Endothelial cell of umbilical vein (primary cell): ENCODE measurements at regions not wholly inside any gene's neighbourhood (a gene's known extent, or its start where the extent isn't known, plus 50 kb on each side); places are given as distances from the start of the nearest gene placed in this dataset.

Experiments used
- BruUV-seq: library from RNA; stranded (reverse); fragments of 400-500 nt; replicated peaks from 2 replicates; lab custom pipeline; 2021; lab: Mats Ljungman, UMichigan
- CTCF ChIA-PET: fragments of 300-600, 350-600 bp; sonication (Branson Sonifier 250); formaldehyde crosslinking; loops from one replicate; lab custom pipeline; 2021; ENCODE audit warnings: antibody characterized with exemption, inconsistent platforms; lab: Charles Lee
- POLR2A ChIA-PET: fragments of 300-600, 350-600 bp; sonication (Branson Sonifier 250); formaldehyde crosslinking; loops from one replicate; lab custom pipeline; 2021; ENCODE audit warnings: antibody characterized with exemption, inconsistent platforms; lab: Charles Lee
- DNase-seq: peaks from one replicate; pipeline ENCODE4 v3.0.0-alpha.2; 2011; ENCODE audit warnings: low read depth, low spot score
- FAIRE-seq: peaks from 2 replicates; lab custom pipeline; 2011; peaks lifted over from hg19 to GRCh38; lab: Jason Lieb, UNC
- H2AFZ ChIP-seq: 2 replicates; pipeline ENCODE4 v1.6.0; 2012; ENCODE audit warnings: low read depth, low read length, control low read depth, inconsistent platforms
- H3K27ac ChIP-seq: 2 replicates; pipeline ENCODE4 v1.5.1; 2011; ENCODE audit warnings: low read depth, mild to moderate bottlenecking, control low read depth, low read length, moderate library complexity; ENCODE audit not compliant: insufficient read depth
- H3K27me3 ChIP-seq, 2 experiments: 2 replicates each; pipeline versions ENCODE4 v1.6.0 to v1.6.1; 2011; ENCODE audit warnings: low read length in 2 of 2, mixed read lengths in 1 of 2; ENCODE audit not compliant: control insufficient read depth in 2 of 2, insufficient read depth in 2 of 2
- H3K36me3 ChIP-seq, 2 experiments: 2 replicates in 1 of 2; 3 replicates in 1 of 2; pipeline ENCODE4 v1.5.1; 2011; ENCODE audit warnings: low read length in 2 of 2, mild to moderate bottlenecking in 1 of 2, moderate library complexity in 1 of 2; ENCODE audit not compliant: control insufficient read depth in 2 of 2, insufficient read depth in 2 of 2; ENCODE audit errors: extremely low read depth in 1 of 2
- H3K4me1 ChIP-seq: 3 replicates; pipeline ENCODE4 v1.5.1; 2011; ENCODE audit warnings: mild to moderate bottlenecking, low read length; ENCODE audit not compliant: control insufficient read depth, insufficient read depth; ENCODE audit errors: extremely low read depth
- H3K4me2 ChIP-seq: 2 replicates; pipeline ENCODE4 v1.6.1; 2011; ENCODE audit warnings: low read length, control low read depth, mixed read lengths; ENCODE audit not compliant: insufficient read depth
- H3K4me3 ChIP-seq, 3 experiments: fragments of 200-600 bp in 1 of 3; sonication (generic), shearing (Covaris generic) in 1 of 3; replicated peaks in 1 of 3; 2 replicates each; pipeline ENCODE4 v1.5.1; 2011 to 2016; ENCODE audit warnings: control low read depth in 3 of 3, low read length in 3 of 3, mild to moderate bottlenecking in 2 of 3, inconsistent platforms in 1 of 3, low read depth in 1 of 3, moderate library complexity in 1 of 3; ENCODE audit not compliant: insufficient read depth in 1 of 3
- H3K79me2 ChIP-seq: 2 replicates; pipeline ENCODE4 v1.6.0; 2012; ENCODE audit warnings: low read length, inconsistent platforms; ENCODE audit not compliant: control insufficient read depth, insufficient read depth
- H3K9ac ChIP-seq: replicated peaks from 2 replicates; pipeline ENCODE3; 2011; ENCODE audit warnings: low read length, control low read depth; ENCODE audit not compliant: insufficient read depth; ENCODE audit errors: extremely low read depth
- H3K9me1 ChIP-seq: replicated peaks from 3 replicates; pipeline ENCODE4 v1.6.0; 2011; ENCODE audit warnings: mild to moderate bottlenecking, low read length; ENCODE audit not compliant: control insufficient read depth, insufficient read depth; ENCODE audit errors: extremely low read depth
- H3K9me3 ChIP-seq: replicated peaks from 2 replicates; pipeline ENCODE4 v1.5.1; 2012; ENCODE audit warnings: low read length, inconsistent platforms; ENCODE audit not compliant: control insufficient read depth, insufficient read depth
- H4K20me1 ChIP-seq: replicated peaks from 2 replicates; pipeline ENCODE3; 2011; ENCODE audit warnings: mild to moderate bottlenecking, low read length; ENCODE audit not compliant: control insufficient read depth, insufficient read depth; ENCODE audit errors: extremely low read depth
- EZH2 ChIP-seq: IDR thresholded peaks from 2 replicates; pipeline ENCODE4 v1.6.1; 2012; ENCODE audit warnings: borderline replicate concordance, low read depth, mild to moderate bottlenecking, moderate library complexity, low read length, inconsistent platforms; ENCODE audit not compliant: severe bottlenecking
- FOS ChIP-seq: IDR thresholded peaks from 2 replicates; pipeline ENCODE4 v1.6.1; 2011; ENCODE audit warnings: mild to moderate bottlenecking, low read length, moderate library complexity, borderline replicate concordance; ENCODE audit not compliant: insufficient read depth
- GATA2 ChIP-seq: IDR thresholded peaks from 2 replicates; pipeline ENCODE4 v1.7.0; 2011; ENCODE audit warnings: low read depth, mild to moderate bottlenecking, moderate library complexity, mixed read lengths, low read length; ENCODE audit not compliant: insufficient read length, insufficient read depth
- JUN ChIP-seq: IDR thresholded peaks from 2 replicates; pipeline ENCODE4 v1.6.1; 2011; ENCODE audit warnings: borderline replicate concordance, low read depth; ENCODE audit not compliant: insufficient read length, insufficient read depth
- MYC ChIP-seq: IDR thresholded peaks from one replicate; pipeline ENCODE4 v1.6.1; 2011; ENCODE audit warnings: mild to moderate bottlenecking, low read depth, low read length
- POLR2A ChIP-seq: IDR thresholded peaks from 2 replicates; pipeline ENCODE4 v1.6.1; 2012; ENCODE audit warnings: low read depth, mild to moderate bottlenecking, control low read depth, low read length
- POLR2AphosphoS5 ChIP-seq: IDR thresholded peaks from 2 replicates; pipeline ENCODE4 v1.6.1; 2012; ENCODE audit warnings: low read depth, mild to moderate bottlenecking, control low read depth, low read length, moderate library complexity; ENCODE audit not compliant: insufficient read depth
- dilution Hi-C: fragments of 300-500 bp; cut with MboI; formaldehyde crosslinking; loops from one replicate; pipeline ENCODE4 v1.15.0; 2019; ENCODE audit warnings: low sequenced_read_pairs; ENCODE audit not compliant: extremely low pct_ligation_motif_present
- intact Hi-C: fragments of 100-400 bp; cut with micrococcal nuclease; formaldehyde crosslinking; loops from one replicate; pipeline ENCODE4 v1.10.0; 2022
- TF ChIP-seq, protein P1 (sequence below), 2 donors: IDR thresholded peaks; 1 replicate in 1 of 2; 2 replicates in 1 of 2; pipeline ENCODE4 v1.5.1; 2011; ENCODE audit warnings: low read length in 2 of 2, mild to moderate bottlenecking in 2 of 2, moderate library complexity in 2 of 2, control low read depth in 1 of 2, inconsistent platforms in 1 of 2, low read depth in 1 of 2; ENCODE audit not compliant: insufficient read depth in 1 of 2; ENCODE audit errors: extremely low read depth in 1 of 2
- TF ChIP-seq, protein P2 (sequence below): IDR thresholded peaks from 2 replicates; pipeline ENCODE4 v1.6.1; 2011; ENCODE audit not compliant: insufficient read depth, insufficient read length

DNA sequence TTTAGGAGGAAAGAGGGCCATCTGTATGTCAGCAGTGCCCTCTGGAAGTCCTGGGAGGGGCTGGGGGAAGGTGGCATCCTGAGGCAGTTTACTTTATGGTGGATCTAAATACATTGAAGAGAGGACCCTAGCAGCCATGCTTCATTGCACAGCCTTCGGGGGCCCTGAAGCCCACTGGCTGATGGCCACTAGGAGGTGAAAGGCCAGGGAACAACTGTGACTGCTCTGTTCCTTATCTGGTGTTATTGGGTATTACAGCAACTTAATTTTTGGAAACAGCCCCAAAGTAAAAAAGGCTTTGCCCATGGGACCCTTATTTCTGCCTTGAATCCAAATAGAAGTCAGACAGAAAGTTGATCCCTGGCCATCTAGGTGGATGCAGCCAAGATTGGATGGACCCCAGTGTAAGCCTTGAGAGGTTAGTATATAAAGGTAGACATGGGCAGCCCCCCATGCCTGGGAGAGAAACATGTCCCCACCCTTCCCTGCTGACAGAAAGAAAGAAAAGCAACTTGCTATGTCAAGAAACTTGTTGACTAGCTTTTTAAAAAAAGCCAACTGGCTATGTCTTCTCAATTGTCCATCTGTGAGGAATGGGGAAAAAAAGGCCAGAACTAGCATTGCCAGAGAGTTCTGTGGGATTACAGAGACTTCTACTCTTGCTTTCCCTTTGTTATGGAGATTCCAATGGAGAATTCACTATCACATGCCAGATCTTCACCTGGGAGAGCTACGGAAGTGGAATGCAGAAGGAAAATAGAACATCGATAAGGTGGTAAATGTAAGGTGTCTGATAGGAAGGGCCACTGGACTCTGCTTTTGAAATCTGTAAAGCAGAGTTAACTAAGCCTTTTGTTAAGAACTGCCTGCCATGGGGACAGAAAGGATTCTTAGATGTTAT is 58.6 kb upstream of the OSR1 start:
- intact Hi-C loops, result no loop called here
- Histone ChIP-seq H3K27ac (no peak overlapping the region), H3K27me3 (no peaks in the 10 kb centered on the region), H3K4me3 (no peak overlapping the region), H3K4me2 (no peak overlapping the region), H3K4me1 (no peaks in the 10 kb centered on the region), H3K79me2 (no peaks in the 10 kb centered on the region), H4K20me1 (no peaks in the 10 kb centered on the region), H3K9me3 (no peaks in the 10 kb centered on the region), H3K9ac (no peak overlapping the region), H3K9me1 (no peaks in the 10 kb centered on the region), H3K36me3 (no peaks in the 10 kb centered on the region), H2AFZ (no peak overlapping the region)
- dilution Hi-C loops, result no loop called here
- POLR2A ChIA-PET, result no interaction called here
- BruUV-seq, result no TSS peak
- no peak for FAIRE-seq
- DNase-seq, result no peak
- CTCF ChIA-PET, result no interaction called here
- TF ChIP-seq JUN (no peak), POLR2AphosphoS5 (no peak), POLR2A (no peak), EZH2 (no peak), FOS (no peak), MYC (no peak), GATA2 (no peak)
- TF ChIP-seq, protein P1, sequence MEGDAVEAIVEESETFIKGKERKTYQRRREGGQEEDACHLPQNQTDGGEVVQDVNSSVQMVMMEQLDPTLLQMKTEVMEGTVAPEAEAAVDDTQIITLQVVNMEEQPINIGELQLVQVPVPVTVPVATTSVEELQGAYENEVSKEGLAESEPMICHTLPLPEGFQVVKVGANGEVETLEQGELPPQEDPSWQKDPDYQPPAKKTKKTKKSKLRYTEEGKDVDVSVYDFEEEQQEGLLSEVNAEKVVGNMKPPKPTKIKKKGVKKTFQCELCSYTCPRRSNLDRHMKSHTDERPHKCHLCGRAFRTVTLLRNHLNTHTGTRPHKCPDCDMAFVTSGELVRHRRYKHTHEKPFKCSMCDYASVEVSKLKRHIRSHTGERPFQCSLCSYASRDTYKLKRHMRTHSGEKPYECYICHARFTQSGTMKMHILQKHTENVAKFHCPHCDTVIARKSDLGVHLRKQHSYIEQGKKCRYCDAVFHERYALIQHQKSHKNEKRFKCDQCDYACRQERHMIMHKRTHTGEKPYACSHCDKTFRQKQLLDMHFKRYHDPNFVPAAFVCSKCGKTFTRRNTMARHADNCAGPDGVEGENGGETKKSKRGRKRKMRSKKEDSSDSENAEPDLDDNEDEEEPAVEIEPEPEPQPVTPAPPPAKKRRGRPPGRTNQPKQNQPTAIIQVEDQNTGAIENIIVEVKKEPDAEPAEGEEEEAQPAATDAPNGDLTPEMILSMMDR (IDR thresholded peaks at IDR 0.05; ENCODE audit: extremely low read depth in 1 of 2, insufficient read depth in 1 of 2, low read depth in 1 of 2, low read length in 2 of 2), result no peak
- TF ChIP-seq, protein P2, sequence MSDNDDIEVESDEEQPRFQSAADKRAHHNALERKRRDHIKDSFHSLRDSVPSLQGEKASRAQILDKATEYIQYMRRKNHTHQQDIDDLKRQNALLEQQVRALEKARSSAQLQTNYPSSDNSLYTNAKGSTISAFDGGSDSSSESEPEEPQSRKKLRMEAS, result no peak
